ENCODE measurements at regions not wholly inside any gene's neighbourhood (a gene's known extent, or its start where the extent isn't known, plus 50 kb on each side); places are given as distances from the start of the nearest gene placed in this dataset.

DNA sequence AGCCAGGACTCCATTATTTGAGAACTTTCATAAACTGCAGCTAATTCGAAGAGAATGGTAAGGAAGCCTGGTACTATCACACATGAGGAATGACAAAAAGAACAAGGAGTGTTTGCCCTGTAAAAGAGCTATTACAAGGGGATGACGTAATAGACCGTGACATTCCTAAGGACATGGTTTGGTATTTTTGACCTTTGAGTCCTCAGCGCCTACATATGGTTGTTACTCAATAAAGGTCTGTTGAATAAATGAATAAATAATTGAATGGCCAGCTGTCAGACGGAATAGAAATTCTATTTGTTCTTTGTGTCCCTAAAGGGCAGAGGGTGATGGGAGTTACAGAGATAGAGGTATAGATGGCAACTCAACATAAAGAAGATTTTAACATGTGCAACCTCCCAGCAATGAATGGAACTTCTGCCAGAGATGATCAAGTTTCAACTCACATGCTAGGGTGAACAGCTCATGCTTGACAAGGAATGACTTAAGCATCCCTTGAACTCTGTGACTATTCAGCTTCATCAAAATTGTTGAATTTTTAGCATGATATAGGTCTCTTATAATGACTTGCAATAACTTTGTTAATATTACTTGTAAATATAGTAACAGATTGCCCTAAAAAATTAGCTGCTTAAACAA is 115.4 kb downstream of the TENT5A start:
- 85 to 91% methylated on average over 5 of the region's 5 CpGs for WGBS, 2 donors
- no peak for TF ChIP-seq POLR2A (IDR thresholded peaks at IDR 0.05)
- TF ChIP-seq, protein P1, sequence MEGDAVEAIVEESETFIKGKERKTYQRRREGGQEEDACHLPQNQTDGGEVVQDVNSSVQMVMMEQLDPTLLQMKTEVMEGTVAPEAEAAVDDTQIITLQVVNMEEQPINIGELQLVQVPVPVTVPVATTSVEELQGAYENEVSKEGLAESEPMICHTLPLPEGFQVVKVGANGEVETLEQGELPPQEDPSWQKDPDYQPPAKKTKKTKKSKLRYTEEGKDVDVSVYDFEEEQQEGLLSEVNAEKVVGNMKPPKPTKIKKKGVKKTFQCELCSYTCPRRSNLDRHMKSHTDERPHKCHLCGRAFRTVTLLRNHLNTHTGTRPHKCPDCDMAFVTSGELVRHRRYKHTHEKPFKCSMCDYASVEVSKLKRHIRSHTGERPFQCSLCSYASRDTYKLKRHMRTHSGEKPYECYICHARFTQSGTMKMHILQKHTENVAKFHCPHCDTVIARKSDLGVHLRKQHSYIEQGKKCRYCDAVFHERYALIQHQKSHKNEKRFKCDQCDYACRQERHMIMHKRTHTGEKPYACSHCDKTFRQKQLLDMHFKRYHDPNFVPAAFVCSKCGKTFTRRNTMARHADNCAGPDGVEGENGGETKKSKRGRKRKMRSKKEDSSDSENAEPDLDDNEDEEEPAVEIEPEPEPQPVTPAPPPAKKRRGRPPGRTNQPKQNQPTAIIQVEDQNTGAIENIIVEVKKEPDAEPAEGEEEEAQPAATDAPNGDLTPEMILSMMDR (IDR thresholded peaks at IDR 0.05), result no peak
- no peak overlapping the region for H3K4me3 ChIP-seq (ENCODE audit: low read depth, poor library complexity, severe bottlenecking)
- DNase-seq (ENCODE audit: low spot score in 2 of 2), result no peak
- intact Hi-C loops (cut with DNase I; ENCODE audit: low total_unique reads), result no loop called here

DNA sequence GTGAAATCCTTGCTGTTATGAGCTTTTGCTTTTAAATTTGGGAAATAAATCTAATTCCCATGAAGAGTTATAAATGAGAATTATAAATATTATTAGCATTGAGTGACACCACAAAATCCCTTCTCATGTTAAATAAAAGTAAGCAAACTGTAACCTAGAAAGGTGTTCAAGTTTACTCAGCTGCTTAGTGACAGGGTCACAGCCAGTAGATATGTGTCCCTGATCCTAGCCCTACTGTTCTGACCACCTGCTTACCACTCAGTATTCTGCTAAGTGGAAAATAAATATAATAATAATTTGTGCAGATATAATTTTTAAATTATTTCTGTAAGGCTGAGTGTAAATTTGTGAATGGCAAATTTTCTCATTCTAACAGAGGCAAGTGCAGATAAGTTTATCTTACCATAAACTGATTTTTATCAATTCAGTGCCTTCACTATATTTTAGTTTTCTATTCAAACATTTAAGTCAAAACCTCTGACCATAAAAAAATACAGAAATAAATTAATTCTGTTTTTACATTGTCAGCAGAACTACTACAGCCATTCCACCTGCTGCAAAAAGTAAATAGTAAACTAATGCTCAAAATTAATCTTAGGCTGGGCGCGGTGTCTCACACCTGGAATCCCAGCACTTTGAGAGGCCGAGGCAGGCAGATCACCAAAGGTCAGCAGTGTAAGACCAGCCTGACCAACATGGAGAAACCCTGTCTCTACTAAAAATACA is 118.2 kb downstream of the TENT5A start:
- intact Hi-C loops (cut with DNase I; ENCODE audit: low total_unique reads), result no loop called here
- WGBS, 2 donors, result 91 to 93% methylated on average over 3 of the region's 3 CpGs
- no peak overlapping the region for H3K4me3 ChIP-seq (ENCODE audit: low read depth, poor library complexity, severe bottlenecking)
- no peak for DNase-seq (ENCODE audit: low spot score in 2 of 2)
- no peak for TF ChIP-seq POLR2A (IDR thresholded peaks at IDR 0.05)
- TF ChIP-seq, protein P1 (IDR thresholded peaks at IDR 0.05), result no peak

DNA sequence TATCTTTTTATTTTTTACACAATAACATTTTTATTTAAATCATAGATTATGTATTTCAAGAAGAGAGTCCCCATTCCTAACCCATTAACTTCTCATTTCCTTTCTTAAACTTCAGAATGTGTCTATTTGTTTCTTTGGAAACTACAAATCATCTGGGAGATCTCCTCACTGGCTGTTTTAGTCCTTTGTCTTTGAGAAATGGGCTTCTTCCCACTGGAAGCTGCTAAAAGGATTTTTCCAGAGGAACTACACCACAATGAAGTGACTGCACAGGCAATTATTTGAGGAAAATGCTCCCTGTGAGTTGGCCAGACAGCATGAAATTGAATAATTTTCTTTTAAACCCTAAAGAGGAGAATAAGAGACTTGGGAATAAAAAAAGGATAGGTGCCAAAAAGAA is 119.1 kb downstream of the TENT5A start:
- no peak overlapping the region for H3K4me3 ChIP-seq (ENCODE audit: low read depth, poor library complexity, severe bottlenecking)
- no peak for DNase-seq (ENCODE audit: low spot score in 2 of 2)
- intact Hi-C loops (cut with DNase I; ENCODE audit: low total_unique reads), result no loop called here
- TF ChIP-seq, protein P1 (IDR thresholded peaks at IDR 0.05), result no peak
- TF ChIP-seq POLR2A (IDR thresholded peaks at IDR 0.05), result no peak

DNA sequence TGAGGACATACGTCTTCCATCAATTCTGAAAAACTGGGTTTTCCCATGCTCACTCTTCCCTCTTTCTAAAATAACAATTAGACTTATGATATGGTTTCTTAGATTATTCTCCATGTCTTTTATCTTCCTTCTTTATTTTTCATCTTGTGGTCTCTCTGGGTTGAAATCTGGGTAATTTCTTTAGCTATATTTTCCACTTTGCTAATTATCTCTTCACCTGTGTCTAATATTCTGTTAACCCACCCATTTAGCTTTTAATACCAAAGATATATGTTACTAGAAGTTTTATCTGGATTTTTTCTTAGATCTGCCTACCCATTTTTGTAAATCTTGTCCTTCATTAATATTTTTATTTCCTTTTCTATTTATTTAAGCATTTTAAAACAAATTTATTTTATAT is 121.8 kb downstream of the TENT5A start:
- no peak for DNase-seq (ENCODE audit: low spot score in 2 of 2)
- no peak overlapping the region for H3K4me3 ChIP-seq (ENCODE audit: low read depth, poor library complexity, severe bottlenecking)
- TF ChIP-seq, protein P1 (IDR thresholded peaks at IDR 0.05), result no peak
- TF ChIP-seq POLR2A (IDR thresholded peaks at IDR 0.05), result no peak
- 86 to 100% methylated on average over 1 of the region's 1 CpG for WGBS, 2 donors
- intact Hi-C loops (cut with DNase I; ENCODE audit: low total_unique reads), result no loop called here

DNA sequence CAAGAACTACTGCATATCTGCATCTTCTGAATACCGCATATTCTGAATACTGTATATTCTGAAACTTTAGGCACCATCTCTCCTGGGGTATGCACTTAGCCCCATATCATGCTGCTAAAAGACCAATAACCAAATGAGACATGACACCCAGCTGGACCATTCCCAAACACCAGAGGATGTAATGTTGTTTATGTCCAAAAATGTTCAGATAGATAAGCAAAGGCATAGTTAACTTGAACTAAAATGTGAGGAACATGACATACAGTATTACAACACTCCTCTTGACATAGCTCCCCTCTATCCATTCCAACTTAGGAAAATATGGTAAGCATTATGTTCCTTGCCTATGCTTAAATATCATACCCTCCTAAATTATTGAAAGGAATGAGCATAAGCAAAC is 127.3 kb downstream of the TENT5A start:
- 98 to 100% methylated on average over 1 of the region's 1 CpG for WGBS, 2 donors
- TF ChIP-seq, protein P1 (IDR thresholded peaks at IDR 0.05), result no peak
- TF ChIP-seq POLR2A (IDR thresholded peaks at IDR 0.05), result no peak
- no peak for DNase-seq (ENCODE audit: low spot score in 2 of 2)
- intact Hi-C loops (cut with DNase I; ENCODE audit: low total_unique reads), result no loop called here
- H3K4me3 ChIP-seq (ENCODE audit: low read depth, poor library complexity, severe bottlenecking), result no peak overlapping the region

All from lower leg skin (tissue), 4 donors.